GM23248 (cell line): ENCODE measurements at regions not wholly inside any gene's neighbourhood (a gene's known extent, or its start where the extent isn't known, plus 50 kb on each side); places are given as distances from the start of the nearest gene placed in this dataset.

ENCODE experiments used
- EZH2 ChIP-seq: fragments of 200-600 bp; sonication (generic); IDR thresholded peaks from 2 replicates; pipeline ENCODE4 v1.6.1; 2018; ENCODE audit warnings: antibody characterized with exemption, mild to moderate bottlenecking; ENCODE audit not compliant: insufficient read depth, poor library complexity, severe bottlenecking
- EZH2phosphoT487 ChIP-seq: fragments of 200-600 bp; sonication (generic); IDR thresholded peaks from 2 replicates; pipeline ENCODE4 v1.6.1; 2018; ENCODE audit warnings: antibody characterized with exemption, moderate library complexity, mild to moderate bottlenecking, low read depth; ENCODE audit not compliant: insufficient read depth

DNA sequence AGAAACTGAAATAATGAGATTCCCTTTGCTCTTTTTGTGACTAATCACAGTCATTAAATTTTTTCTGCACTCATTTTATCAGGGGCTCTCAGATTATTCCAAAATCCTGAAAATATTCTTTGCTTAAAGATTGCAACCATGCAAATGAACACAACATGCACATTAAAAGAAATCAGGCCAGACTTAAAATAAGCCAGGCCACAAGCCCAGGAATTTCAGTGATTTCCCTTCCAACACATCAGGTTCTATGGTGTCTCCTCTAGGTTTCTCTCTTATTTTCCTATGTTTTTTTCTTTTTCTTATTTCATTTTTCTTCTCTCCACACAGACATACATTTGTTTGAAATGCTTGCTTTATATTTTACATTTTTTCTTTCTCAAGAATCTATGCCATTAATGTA, 65.3 kb downstream of the NIBAN1 start:
- TF ChIP-seq EZH2 (no peak), EZH2phosphoT487 (no peak)
